GM18868 (cell line): ENCODE measurements at regions not wholly inside any gene's neighbourhood (a gene's known extent, or its start where the extent isn't known, plus 50 kb on each side); places are given as distances from the start of the nearest gene placed in this dataset.

Experiments
- ATAC-seq: cut with Tn5 transposase; IDR thresholded peaks from one replicate; pipeline ENCODE4 v1.9.1; 2021; ENCODE audit warnings: mild to moderate bottlenecking, moderate library complexity; ENCODE audit not compliant: unreplicated experiment

- no peak for ATAC-seq
Observed at GRCh38 chr4:117783716-117784115, 250.6 kb upstream of the NDST3 start.

- no peak for ATAC-seq
Observed at GRCh38 chr4:117784266-117784665, 250.0 kb upstream of the NDST3 start.

- no peak for ATAC-seq
Observed at GRCh38 chr4:117786566-117786965, 247.7 kb upstream of the NDST3 start.

GRCh38 chr4:117793845-117794480 is 240.3 kb upstream of the NDST3 start:
- ATAC-seq, result no peak

- no peak for ATAC-seq
Observed at GRCh38 chr4:117796677-117797076, 237.6 kb upstream of the NDST3 start.

GRCh38 chr4:117800636-117801035 is 233.7 kb upstream of the NDST3 start:
- no peak for ATAC-seq

- no peak for ATAC-seq
Observed at GRCh38 chr4:117801756-117802155, 232.5 kb upstream of the NDST3 start.

- no peak for ATAC-seq
Observed at GRCh38 chr4:117811731-117812130, 222.6 kb upstream of the NDST3 start.

GRCh38 chr4:117814277-117815246 is 219.7 kb upstream of the NDST3 start:
- no peak for ATAC-seq

GRCh38 chr4:117817301-117817700 is 217.0 kb upstream of the NDST3 start:
- no peak for ATAC-seq

GRCh38 chr4:117821834-117822233 is 212.5 kb upstream of the NDST3 start:
- ATAC-seq, result no peak

GRCh38 chr4:117823388-117823787 is 210.9 kb upstream of the NDST3 start:
- ATAC-seq, result no peak

GRCh38 chr4:117825600-117825999 is 208.7 kb upstream of the NDST3 start:
- ATAC-seq, result no peak

- no peak for ATAC-seq
Observed at GRCh38 chr4:117831060-117831683, 203.1 kb upstream of the NDST3 start.

- no peak for ATAC-seq
Observed at GRCh38 chr4:117835566-117835965, 198.7 kb upstream of the NDST3 start.

GRCh38 chr4:117844594-117844993 is 189.7 kb upstream of the NDST3 start:
- no peak for ATAC-seq

GRCh38 chr4:117845270-117845669 is 189.0 kb upstream of the NDST3 start:
- no peak for ATAC-seq

GRCh38 chr4:117847849-117848248 is 186.4 kb upstream of the NDST3 start:
- no peak for ATAC-seq

GRCh38 chr4:117868201-117868600 is 166.1 kb upstream of the NDST3 start:
- no peak for ATAC-seq

- no peak for ATAC-seq
Observed at GRCh38 chr4:117873779-117874178, 160.5 kb upstream of the NDST3 start.

GRCh38 chr4:117874216-117874615 is 160.1 kb upstream of the NDST3 start:
- no peak for ATAC-seq

GRCh38 chr4:117889978-117890377 is 144.3 kb upstream of the NDST3 start:
- ATAC-seq, result no peak
